GM12878 (cell line): ENCODE measurements at regions not wholly inside any gene's neighbourhood (a gene's known extent, or its start where the extent isn't known, plus 50 kb on each side); places are given as distances from the start of the nearest gene placed in this dataset.

Experiments used
- CEBPZ ChIP-seq: fragments of 150-350 bp; IDR thresholded peaks from 2 replicates; pipeline ENCODE4 v1.6.1; 2016; ENCODE audit warnings: low read depth, low read length
- CHD1 ChIP-seq: IDR thresholded peaks from 2 replicates; pipeline ENCODE4 v1.6.1; 2012; ENCODE audit warnings: low read depth, low read length, improper control_type of control experiment
- GABPA ChIP-seq: IDR thresholded peaks from 2 replicates; pipeline ENCODE4 v1.6.1; 2014; ENCODE audit warnings: antibody characterized with exemption, low read depth, mild to moderate bottlenecking, inconsistent platforms
- HCFC1 ChIP-seq: fragments of 150-350 bp; IDR thresholded peaks from 2 replicates; pipeline ENCODE4 v1.6.1; 2014; ENCODE audit warnings: low read length
- KDM1A ChIP-seq: fragments of 200-600 bp; sonication (generic); IDR thresholded peaks from 2 replicates; pipeline ENCODE4 v1.6.1; 2016; ENCODE audit warnings: borderline replicate concordance
- LARP7 ChIP-seq: fragments of 450-650 bp; IDR thresholded peaks from 2 replicates; pipeline ENCODE4 v1.6.1; 2017; ENCODE audit warnings: mild to moderate bottlenecking
- NBN ChIP-seq: fragments of 450-650 bp; IDR thresholded peaks from 2 replicates; pipeline ENCODE4 v1.6.1; 2016
- NFIC ChIP-seq: IDR thresholded peaks from 2 replicates; pipeline ENCODE4 v1.6.1; 2012; ENCODE audit warnings: low read depth, mild to moderate bottlenecking, inconsistent platforms, low read length, moderate library complexity
- POLR2AphosphoS2 ChIP-seq: IDR thresholded peaks from 2 replicates; pipeline ENCODE4 v1.6.1; 2011; ENCODE audit warnings: low read depth, mild to moderate bottlenecking, low read length, improper control_type of control experiment, moderate library complexity
- PRDM15 ChIP-seq: fragments of 450-650 bp; formaldehyde crosslinking; IDR thresholded peaks from 2 replicates; pipeline ENCODE4 v1.4.0; 2020; ENCODE audit warnings: mild to moderate bottlenecking, moderate library complexity
- RELA ChIP-seq: fragments of 450-650 bp; IDR thresholded peaks from 2 replicates; pipeline ENCODE4 v1.8.0; 2014; ENCODE audit warnings: borderline replicate concordance; ENCODE audit not compliant: partially characterized antibody
- SMARCA5 ChIP-seq: fragments of 450-650 bp; IDR thresholded peaks from 2 replicates; pipeline ENCODE4 v1.6.1; 2017; ENCODE audit warnings: mild to moderate bottlenecking
- TAF1 ChIP-seq: IDR thresholded peaks from 2 replicates; pipeline ENCODE4 v1.6.1; 2011; ENCODE audit warnings: mild to moderate bottlenecking, low read depth, low read length, borderline replicate concordance
- ZNF274 ChIP-seq: IDR thresholded peaks from one replicate; pipeline ENCODE4 v1.8.0; 2011; ENCODE audit not compliant: insufficient read length, insufficient read depth
- ZNF384 ChIP-seq: IDR thresholded peaks from 2 replicates; pipeline ENCODE4 v1.6.1; 2012; ENCODE audit warnings: low read depth, mild to moderate bottlenecking, low read length, improper control_type of control experiment, borderline replicate concordance
- TF ChIP-seq, protein P1 (sequence below): IDR thresholded peaks from 2 replicates; pipeline ENCODE4 v1.6.1; 2012; ENCODE audit warnings: mild to moderate bottlenecking, low read depth, low read length
- TF ChIP-seq, protein P2 (sequence below): IDR thresholded peaks from 2 replicates; pipeline ENCODE4 v1.6.1; 2012; ENCODE audit warnings: low read depth, low read length, improper control_type of control experiment
- TF ChIP-seq, protein P3 (sequence below): fragments of 450-650 bp; IDR thresholded peaks from 2 replicates; pipeline ENCODE4 v1.6.1; 2016; ENCODE audit warnings: mild to moderate bottlenecking

DNA sequence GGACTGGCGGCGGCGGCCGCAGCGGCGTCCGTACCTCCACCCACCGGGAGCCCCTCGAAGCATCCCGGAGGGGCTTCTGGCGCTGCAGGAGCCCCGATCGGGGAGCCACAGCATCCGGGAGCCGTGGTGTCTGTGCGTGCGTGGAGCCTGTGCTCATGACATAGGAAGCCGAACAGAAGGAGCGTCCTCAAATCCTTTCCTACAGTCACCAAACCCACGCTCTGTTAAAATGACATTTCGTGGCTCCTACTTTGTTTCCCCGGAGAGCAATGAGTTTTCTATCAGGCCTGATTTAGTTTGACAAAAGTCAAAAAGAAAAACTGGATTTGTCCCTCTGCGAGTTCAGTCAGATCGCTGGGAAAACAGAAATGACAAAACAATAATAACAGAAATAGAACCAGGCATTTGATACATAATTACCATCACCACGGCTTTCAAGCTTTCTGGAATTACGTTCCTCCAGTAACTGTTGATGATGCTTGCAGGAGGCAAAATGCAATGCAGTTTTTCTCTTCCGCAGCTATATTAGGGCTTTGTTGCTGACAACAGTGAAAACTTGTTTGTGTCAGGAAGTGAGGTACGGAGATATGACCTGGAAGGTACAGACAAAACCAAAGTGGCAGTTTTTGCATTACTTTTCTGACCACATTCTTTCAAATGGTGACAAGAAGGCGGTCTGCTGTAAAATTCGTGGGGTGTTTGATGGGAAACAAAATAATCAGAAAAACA lies 219.3 kb upstream of the MKLN1 start (continued):
- TF ChIP-seq, protein P1, sequence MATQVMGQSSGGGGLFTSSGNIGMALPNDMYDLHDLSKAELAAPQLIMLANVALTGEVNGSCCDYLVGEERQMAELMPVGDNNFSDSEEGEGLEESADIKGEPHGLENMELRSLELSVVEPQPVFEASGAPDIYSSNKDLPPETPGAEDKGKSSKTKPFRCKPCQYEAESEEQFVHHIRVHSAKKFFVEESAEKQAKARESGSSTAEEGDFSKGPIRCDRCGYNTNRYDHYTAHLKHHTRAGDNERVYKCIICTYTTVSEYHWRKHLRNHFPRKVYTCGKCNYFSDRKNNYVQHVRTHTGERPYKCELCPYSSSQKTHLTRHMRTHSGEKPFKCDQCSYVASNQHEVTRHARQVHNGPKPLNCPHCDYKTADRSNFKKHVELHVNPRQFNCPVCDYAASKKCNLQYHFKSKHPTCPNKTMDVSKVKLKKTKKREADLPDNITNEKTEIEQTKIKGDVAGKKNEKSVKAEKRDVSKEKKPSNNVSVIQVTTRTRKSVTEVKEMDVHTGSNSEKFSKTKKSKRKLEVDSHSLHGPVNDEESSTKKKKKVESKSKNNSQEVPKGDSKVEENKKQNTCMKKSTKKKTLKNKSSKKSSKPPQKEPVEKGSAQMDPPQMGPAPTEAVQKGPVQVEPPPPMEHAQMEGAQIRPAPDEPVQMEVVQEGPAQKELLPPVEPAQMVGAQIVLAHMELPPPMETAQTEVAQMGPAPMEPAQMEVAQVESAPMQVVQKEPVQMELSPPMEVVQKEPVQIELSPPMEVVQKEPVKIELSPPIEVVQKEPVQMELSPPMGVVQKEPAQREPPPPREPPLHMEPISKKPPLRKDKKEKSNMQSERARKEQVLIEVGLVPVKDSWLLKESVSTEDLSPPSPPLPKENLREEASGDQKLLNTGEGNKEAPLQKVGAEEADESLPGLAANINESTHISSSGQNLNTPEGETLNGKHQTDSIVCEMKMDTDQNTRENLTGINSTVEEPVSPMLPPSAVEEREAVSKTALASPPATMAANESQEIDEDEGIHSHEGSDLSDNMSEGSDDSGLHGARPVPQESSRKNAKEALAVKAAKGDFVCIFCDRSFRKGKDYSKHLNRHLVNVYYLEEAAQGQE: no peak
- TF ChIP-seq TAF1: no peak
- TF ChIP-seq NBN: no peak
- TF ChIP-seq PRDM15 (CRISPR knock-in tag): no peak
- no peak for TF ChIP-seq SMARCA5
- TF ChIP-seq, protein P2, sequence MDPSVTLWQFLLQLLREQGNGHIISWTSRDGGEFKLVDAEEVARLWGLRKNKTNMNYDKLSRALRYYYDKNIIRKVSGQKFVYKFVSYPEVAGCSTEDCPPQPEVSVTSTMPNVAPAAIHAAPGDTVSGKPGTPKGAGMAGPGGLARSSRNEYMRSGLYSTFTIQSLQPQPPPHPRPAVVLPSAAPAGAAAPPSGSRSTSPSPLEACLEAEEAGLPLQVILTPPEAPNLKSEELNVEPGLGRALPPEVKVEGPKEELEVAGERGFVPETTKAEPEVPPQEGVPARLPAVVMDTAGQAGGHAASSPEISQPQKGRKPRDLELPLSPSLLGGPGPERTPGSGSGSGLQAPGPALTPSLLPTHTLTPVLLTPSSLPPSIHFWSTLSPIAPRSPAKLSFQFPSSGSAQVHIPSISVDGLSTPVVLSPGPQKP: no peak; the same call in 1 of the 2 replicates
- TF ChIP-seq LARP7: no peak
- no peak; the same call in none of the 2 replicates for TF ChIP-seq NFIC
- TF ChIP-seq, protein P3, sequence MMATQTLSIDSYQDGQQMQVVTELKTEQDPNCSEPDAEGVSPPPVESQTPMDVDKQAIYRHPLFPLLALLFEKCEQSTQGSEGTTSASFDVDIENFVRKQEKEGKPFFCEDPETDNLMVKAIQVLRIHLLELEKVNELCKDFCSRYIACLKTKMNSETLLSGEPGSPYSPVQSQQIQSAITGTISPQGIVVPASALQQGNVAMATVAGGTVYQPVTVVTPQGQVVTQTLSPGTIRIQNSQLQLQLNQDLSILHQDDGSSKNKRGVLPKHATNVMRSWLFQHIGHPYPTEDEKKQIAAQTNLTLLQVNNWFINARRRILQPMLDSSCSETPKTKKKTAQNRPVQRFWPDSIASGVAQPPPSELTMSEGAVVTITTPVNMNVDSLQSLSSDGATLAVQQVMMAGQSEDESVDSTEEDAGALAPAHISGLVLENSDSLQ: 0 out of 2 replicates have a peak, but pooled peaks have one; percentile 28
- TF ChIP-seq KDM1A: no peak
- no peak; the same call in 1 of the 2 replicates for TF ChIP-seq CHD1
- TF ChIP-seq HCFC1: no peak; the same call in 1 of the 2 replicates
- no peak for TF ChIP-seq RELA
- TF ChIP-seq GABPA: 0 out of 2 replicates have a peak, but pooled peaks have one; percentile 29
- no peak for TF ChIP-seq CEBPZ
- TF ChIP-seq ZNF274: no peak
- no peak; the same call in 1 of the 2 replicates for TF ChIP-seq POLR2AphosphoS2
- no peak for TF ChIP-seq ZNF384
